ENCODE measurements at regions not wholly inside any gene's neighbourhood (a gene's known extent, or its start where the extent isn't known, plus 50 kb on each side); places are given as distances from the start of the nearest gene placed in this dataset.

- no peak for DNase-seq (ENCODE audit: low read depth in 4 of 4, low spot score in 3 of 4)
Measured at GRCh38 chr10:59078978-59079377, 97.5 kb upstream of the PHYHIPL start.

GRCh38 chr10:59079386-59080226 lies 96.8 kb upstream of the PHYHIPL start:
- DNase-seq (ENCODE audit: low read depth in 4 of 4, low spot score in 3 of 4), result no peak

- no peak for DNase-seq (ENCODE audit: low read depth in 4 of 4, low spot score in 3 of 4)
Measured at GRCh38 chr10:59082249-59082648, 94.2 kb upstream of the PHYHIPL start.

GRCh38 chr10:59085054-59085453 lies 91.4 kb upstream of the PHYHIPL start:
- no peak for DNase-seq (ENCODE audit: low read depth in 4 of 4, low spot score in 3 of 4)

GRCh38 chr10:59085711-59086502 lies 90.5 kb upstream of the PHYHIPL start:
- no peak for DNase-seq (ENCODE audit: low read depth in 4 of 4, low spot score in 3 of 4)

- DNase-seq (ENCODE audit: low read depth in 4 of 4, low spot score in 3 of 4), result no peak
Measured at GRCh38 chr10:59087486-59087885, 89.0 kb upstream of the PHYHIPL start.

- DNase-seq (ENCODE audit: low read depth in 4 of 4, low spot score in 3 of 4), result no peak
Measured at GRCh38 chr10:59088912-59089573, 87.4 kb upstream of the PHYHIPL start.

GRCh38 chr10:59090817-59091622 lies 85.4 kb upstream of the PHYHIPL start:
- DNase-seq (ENCODE audit: low read depth in 4 of 4, low spot score in 3 of 4), result no peak

GRCh38 chr10:59093461-59093860 lies 83.0 kb upstream of the PHYHIPL start:
- no peak for DNase-seq (ENCODE audit: low read depth in 4 of 4, low spot score in 3 of 4)

- no peak for DNase-seq (ENCODE audit: low read depth in 4 of 4, low spot score in 3 of 4)
Measured at GRCh38 chr10:59096631-59097030, 79.8 kb upstream of the PHYHIPL start.

GRCh38 chr10:59098387-59098786 lies 78.1 kb upstream of the PHYHIPL start:
- no peak for DNase-seq (ENCODE audit: low read depth in 4 of 4, low spot score in 3 of 4)

GRCh38 chr10:59098831-59099452 lies 77.5 kb upstream of the PHYHIPL start:
- DNase-seq (ENCODE audit: low read depth in 4 of 4, low spot score in 3 of 4), result no peak

- no peak for DNase-seq (ENCODE audit: low read depth in 4 of 4, low spot score in 3 of 4)
Measured at GRCh38 chr10:59099481-59099880, 77.0 kb upstream of the PHYHIPL start.

GRCh38 chr10:59102394-59102793 lies 74.0 kb upstream of the PHYHIPL start:
- DNase-seq (ENCODE audit: low read depth in 4 of 4, low spot score in 3 of 4), result no peak

GRCh38 chr10:59104186-59104585 lies 72.3 kb upstream of the PHYHIPL start:
- no peak for DNase-seq (ENCODE audit: low read depth in 4 of 4, low spot score in 3 of 4)

GRCh38 chr10:59106441-59106840 lies 70.0 kb upstream of the PHYHIPL start:
- DNase-seq (ENCODE audit: low read depth in 4 of 4, low spot score in 3 of 4), result no peak

- no peak for DNase-seq (ENCODE audit: low read depth in 4 of 4, low spot score in 3 of 4)
Measured at GRCh38 chr10:59107147-59107546, 69.3 kb upstream of the PHYHIPL start.

GRCh38 chr10:59108296-59108870 lies 68.1 kb upstream of the PHYHIPL start:
- no peak for DNase-seq (ENCODE audit: low read depth in 4 of 4, low spot score in 3 of 4)

GRCh38 chr10:59108886-59109288 lies 67.6 kb upstream of the PHYHIPL start:
- DNase-seq (ENCODE audit: low read depth in 4 of 4, low spot score in 3 of 4), result no peak

- DNase-seq (ENCODE audit: low read depth in 4 of 4, low spot score in 3 of 4), result no peak
Measured at GRCh38 chr10:59109826-59110225, 66.6 kb upstream of the PHYHIPL start.

Data from left renal pelvis (tissue), 4 donors.